WTC11 (cell line): ENCODE measurements at regions not wholly inside any gene's neighbourhood (a gene's known extent, or its start where the extent isn't known, plus 50 kb on each side); places are given as distances from the start of the nearest gene placed in this dataset.

Experiments
- GABPB1 ChIP-seq: sonication (generic); formaldehyde crosslinking; IDR thresholded peaks from 2 replicates; pipeline ENCODE4 v1.8.1; 2023; ENCODE audit warnings: mild to moderate bottlenecking, missing genetic modification reagents
- RELA ChIP-seq: sonication (generic); formaldehyde crosslinking; IDR thresholded peaks from 2 replicates; pipeline ENCODE4 v1.8.1; 2022; ENCODE audit warnings: missing genetic modification reagents, mild to moderate bottlenecking, borderline replicate concordance
- SMAD3 ChIP-seq: sonication (generic); formaldehyde crosslinking; IDR thresholded peaks from 2 replicates; pipeline ENCODE4 v1.8.0; 2022; ENCODE audit warnings: missing genetic modification reagents, mild to moderate bottlenecking, borderline replicate concordance
- TF ChIP-seq, protein P1 (sequence below): fragments of 200-600 bp; IDR thresholded peaks from 2 replicates; pipeline ENCODE4 v1.8.0; 2022; ENCODE audit warnings: antibody characterized with exemption
- TF ChIP-seq, protein P2 (sequence below): sonication (generic); formaldehyde crosslinking; IDR thresholded peaks from 2 replicates; pipeline ENCODE4 v1.8.1; 2023; ENCODE audit warnings: mild to moderate bottlenecking, moderate library complexity, missing genetic modification reagents
- TF ChIP-seq, protein P3 (sequence below): sonication (generic); formaldehyde crosslinking; IDR thresholded peaks from 2 replicates; pipeline ENCODE4 v1.8.0; 2022; ENCODE audit warnings: mild to moderate bottlenecking, missing genetic modification reagents
- TF ChIP-seq, protein P4 (sequence below): sonication (generic); formaldehyde crosslinking; IDR thresholded peaks from 2 replicates; pipeline ENCODE4 v1.8.1; 2023; ENCODE audit warnings: mild to moderate bottlenecking, missing genetic modification reagents, borderline replicate concordance

DNA sequence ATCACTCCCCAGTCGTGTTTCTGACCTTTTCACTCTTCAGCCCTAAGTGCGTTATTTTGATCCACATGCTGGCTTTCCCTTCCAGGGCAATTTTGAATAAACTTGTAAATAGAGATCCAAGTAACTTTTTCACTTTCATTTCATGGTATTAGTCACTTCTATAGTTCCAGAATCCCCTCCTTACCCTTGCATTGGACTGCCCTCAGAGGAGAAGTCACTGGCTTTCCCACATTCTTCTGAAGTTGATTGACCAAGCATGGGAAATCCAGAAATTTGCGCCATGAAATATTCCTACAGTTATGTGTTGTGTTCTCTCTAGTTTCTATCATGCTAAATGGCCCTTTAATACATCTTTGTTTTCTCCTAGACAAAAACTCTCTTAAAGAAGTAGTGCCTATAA, 177.3 kb upstream of the GORAB start:
- TF ChIP-seq, protein P1, sequence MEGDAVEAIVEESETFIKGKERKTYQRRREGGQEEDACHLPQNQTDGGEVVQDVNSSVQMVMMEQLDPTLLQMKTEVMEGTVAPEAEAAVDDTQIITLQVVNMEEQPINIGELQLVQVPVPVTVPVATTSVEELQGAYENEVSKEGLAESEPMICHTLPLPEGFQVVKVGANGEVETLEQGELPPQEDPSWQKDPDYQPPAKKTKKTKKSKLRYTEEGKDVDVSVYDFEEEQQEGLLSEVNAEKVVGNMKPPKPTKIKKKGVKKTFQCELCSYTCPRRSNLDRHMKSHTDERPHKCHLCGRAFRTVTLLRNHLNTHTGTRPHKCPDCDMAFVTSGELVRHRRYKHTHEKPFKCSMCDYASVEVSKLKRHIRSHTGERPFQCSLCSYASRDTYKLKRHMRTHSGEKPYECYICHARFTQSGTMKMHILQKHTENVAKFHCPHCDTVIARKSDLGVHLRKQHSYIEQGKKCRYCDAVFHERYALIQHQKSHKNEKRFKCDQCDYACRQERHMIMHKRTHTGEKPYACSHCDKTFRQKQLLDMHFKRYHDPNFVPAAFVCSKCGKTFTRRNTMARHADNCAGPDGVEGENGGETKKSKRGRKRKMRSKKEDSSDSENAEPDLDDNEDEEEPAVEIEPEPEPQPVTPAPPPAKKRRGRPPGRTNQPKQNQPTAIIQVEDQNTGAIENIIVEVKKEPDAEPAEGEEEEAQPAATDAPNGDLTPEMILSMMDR: no peak
- TF ChIP-seq GABPB1: no peak
- TF ChIP-seq, protein P2, sequence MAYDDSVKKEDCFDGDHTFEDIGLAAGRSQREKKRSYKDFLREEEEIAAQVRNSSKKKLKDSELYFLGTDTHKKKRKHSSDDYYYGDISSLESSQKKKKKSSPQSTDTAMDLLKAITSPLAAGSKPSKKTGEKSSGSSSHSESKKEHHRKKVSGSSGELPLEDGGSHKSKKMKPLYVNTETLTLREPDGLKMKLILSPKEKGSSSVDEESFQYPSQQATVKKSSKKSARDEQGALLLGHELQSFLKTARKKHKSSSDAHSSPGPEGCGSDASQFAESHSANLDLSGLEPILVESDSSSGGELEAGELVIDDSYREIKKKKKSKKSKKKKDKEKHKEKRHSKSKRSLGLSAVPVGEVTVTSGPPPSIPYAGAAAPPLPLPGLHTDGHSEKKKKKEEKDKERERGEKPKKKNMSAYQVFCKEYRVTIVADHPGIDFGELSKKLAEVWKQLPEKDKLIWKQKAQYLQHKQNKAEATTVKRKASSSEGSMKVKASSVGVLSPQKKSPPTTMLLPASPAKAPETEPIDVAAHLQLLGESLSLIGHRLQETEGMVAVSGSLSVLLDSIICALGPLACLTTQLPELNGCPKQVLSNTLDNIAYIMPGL (CRISPR knock-in tag): no peak
- TF ChIP-seq, protein P3, sequence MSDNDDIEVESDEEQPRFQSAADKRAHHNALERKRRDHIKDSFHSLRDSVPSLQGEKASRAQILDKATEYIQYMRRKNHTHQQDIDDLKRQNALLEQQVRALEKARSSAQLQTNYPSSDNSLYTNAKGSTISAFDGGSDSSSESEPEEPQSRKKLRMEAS (CRISPR knock-in tag): no peak
- no peak for TF ChIP-seq SMAD3 (CRISPR knock-in tag)
- no peak for TF ChIP-seq RELA
- TF ChIP-seq, protein P4, sequence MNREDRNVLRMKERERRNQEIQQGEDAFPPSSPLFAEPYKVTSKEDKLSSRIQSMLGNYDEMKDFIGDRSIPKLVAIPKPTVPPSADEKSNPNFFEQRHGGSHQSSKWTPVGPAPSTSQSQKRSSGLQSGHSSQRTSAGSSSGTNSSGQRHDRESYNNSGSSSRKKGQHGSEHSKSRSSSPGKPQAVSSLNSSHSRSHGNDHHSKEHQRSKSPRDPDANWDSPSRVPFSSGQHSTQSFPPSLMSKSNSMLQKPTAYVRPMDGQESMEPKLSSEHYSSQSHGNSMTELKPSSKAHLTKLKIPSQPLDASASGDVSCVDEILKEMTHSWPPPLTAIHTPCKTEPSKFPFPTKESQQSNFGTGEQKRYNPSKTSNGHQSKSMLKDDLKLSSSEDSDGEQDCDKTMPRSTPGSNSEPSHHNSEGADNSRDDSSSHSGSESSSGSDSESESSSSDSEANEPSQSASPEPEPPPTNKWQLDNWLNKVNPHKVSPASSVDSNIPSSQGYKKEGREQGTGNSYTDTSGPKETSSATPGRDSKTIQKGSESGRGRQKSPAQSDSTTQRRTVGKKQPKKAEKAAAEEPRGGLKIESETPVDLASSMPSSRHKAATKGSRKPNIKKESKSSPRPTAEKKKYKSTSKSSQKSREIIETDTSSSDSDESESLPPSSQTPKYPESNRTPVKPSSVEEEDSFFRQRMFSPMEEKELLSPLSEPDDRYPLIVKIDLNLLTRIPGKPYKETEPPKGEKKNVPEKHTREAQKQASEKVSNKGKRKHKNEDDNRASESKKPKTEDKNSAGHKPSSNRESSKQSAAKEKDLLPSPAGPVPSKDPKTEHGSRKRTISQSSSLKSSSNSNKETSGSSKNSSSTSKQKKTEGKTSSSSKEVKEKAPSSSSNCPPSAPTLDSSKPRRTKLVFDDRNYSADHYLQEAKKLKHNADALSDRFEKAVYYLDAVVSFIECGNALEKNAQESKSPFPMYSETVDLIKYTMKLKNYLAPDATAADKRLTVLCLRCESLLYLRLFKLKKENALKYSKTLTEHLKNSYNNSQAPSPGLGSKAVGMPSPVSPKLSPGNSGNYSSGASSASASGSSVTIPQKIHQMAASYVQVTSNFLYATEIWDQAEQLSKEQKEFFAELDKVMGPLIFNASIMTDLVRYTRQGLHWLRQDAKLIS (CRISPR knock-in tag): no peak
